HG03159 (cell line): ENCODE measurements at regions not wholly inside any gene's neighbourhood (a gene's known extent, or its start where the extent isn't known, plus 50 kb on each side); places are given as distances from the start of the nearest gene placed in this dataset.

Experiments
- ATAC-seq: cut with Tn5 transposase; IDR thresholded peaks from one replicate; pipeline ENCODE4 v1.9.1; 2021; ENCODE audit warnings: mild to moderate bottlenecking, moderate library complexity; ENCODE audit not compliant: unreplicated experiment

DNA sequence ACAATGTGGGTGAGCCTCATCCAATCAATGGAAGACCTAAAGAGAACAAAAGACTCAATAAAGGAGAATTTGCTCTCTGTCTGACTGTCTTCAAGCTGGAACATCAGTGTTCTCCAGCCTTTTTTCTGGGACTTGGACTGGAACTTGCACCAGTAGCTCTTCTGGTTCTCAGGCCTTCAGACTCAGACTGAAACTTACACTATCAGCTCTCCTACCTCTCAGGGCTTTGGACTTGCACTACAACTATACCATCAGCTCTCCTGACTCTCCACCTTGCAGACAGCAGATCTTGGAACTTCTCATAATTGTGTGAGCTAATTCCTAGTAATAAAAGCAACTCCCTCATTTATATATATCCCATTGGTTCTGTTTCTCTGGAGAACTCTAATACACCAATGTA lies 185.9 kb downstream of the SMIM20 start:
- no peak for ATAC-seq

DNA sequence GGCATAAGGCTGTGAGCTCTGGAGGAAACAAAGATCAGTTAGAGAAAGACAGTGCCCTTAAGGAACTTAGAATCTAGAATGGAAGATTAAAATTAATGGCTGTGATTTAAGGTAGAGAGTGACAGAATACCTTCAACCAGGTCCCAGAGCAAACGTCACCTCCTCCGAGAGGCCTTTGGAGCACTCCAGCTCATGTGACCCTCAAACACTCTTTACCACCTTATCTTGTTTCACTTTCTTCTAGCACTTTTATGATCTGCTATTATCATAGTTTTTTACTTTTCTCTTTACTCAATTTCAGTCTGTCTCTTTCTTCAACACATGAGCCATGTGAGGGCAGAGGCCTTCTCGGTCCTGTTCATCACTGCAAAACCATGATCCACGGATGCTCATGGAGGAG lies 187.0 kb downstream of the SMIM20 start:
- ATAC-seq = no peak

DNA sequence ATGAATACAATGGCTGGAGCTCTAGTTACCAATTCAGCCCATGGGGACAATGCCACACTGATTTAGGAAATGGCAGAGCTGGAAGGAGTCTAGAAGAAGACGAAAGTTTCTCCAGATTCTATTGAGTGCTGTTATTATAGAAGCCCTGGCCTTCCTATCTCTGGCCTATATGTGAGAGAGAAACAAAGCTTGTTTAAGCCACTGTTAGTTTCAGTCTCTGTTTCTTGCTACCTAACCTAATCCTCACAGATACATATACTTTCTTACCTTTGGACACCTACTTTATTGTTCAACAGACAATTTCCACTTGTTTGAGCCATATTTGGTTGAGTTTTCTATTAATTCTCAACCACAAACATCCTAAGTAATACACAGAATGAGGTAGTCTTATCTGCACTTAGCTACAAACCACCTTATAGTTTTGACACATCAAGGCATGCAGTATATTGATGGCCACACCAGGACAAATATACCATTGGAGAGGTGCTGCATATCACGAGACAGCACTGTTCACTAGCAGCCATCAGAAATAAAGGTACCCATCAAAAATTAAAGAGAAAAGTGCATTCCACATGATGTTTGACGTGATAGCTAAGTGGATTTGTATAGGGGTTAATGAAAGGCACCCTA lies 190.2 kb downstream of the SMIM20 start:
- no peak for ATAC-seq

DNA sequence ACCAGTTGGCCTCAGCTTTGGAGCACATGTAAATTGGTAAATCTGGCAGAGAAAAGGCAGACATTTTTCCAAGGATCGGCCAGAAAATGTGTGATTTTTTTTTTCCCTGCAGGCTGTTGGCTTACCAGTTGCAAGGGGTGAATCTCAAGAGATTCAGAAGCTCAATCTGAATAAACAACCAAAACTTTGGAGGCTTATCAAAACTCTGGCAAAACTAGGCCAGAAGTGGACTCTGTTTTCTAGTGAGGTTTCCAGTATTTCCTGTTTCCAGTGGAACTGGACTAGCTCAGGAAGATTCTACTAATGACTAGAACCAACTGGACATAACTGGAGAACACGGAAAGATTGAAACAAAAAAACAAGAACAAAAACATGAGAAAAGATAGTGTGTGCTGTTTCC lies 191.3 kb downstream of the SMIM20 start:
- ATAC-seq = no peak

DNA sequence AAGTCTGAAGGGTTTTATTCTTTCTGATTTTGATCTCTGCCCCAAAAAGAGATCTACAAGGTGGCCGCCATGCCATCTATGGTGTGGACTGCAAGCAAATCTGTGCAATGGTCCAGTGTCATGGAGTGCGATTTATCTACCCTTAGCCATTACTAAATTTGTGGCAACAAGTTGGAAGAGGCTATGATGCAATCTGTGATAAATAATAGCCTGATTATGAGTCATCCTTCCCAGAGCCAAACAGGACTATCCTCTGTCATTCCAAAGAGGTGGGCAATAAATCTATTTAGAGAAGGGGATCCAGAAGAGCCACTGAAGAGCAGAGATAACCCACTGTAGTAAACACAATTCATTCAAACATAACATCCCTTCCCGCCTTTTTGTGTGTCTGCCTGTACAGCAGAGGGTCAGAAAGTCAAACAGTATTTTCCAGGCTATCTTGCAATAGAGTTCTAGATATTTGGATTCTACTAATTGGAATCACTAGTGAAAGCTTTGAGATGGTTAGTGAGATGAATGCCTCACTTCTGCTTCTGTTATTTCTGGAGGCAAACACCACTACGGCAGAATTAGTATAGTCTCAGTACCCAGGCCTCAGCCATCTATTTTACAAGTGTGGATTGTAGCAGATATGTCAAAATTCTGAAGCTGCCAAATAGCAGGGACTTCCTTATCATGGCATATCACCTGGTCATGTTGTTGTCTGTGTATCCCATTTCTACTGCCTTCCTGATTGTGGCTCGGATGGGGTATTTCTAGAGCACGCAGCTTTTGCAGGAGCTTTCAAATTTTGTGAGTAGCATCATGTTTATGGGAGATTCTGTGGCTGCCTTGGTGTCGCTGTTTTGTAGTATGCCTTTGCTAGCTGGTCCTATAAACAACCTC lies 192.0 kb downstream of the SMIM20 start:
- ATAC-seq = no peak

DNA sequence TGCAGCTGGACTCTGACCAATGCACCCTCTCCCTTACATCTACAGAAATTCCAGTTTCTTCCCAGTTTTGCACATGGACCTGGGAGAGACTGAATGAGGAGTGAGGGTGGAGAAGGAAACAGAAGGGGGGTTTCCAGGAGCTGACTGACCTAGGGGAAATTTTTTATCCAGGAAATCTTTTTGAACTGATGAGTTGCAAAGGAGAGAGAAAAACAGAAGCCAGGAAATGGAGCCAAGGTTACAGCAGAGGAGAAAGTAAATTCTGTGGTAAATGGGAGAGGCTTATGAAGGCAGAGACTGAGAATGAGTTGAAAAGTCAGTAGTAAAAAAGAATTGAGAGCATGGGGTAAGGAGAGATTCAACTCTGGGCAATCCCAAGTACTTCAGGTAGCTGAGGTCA lies 192.8 kb downstream of the SMIM20 start:
- ATAC-seq = no peak

DNA sequence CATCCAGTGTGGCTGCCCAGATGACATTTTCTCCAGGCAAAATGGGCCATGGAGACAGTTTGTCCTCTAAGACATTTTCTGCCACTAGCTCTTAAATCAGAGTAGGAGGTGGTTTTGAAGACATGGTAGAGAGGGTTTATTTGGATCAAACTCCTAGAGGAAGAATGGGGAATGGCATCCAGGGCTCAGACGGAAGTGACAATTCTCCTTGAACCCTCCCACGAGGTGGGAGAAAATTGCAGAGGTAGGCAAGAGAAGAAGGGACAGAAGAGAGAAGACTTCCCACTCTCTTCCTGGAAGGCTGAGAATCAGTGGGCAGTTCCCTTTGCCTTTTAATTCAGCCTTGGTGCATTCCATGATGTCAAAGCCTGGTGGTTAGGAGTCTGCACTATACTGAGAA lies 194.0 kb downstream of the SMIM20 start:
- no peak for ATAC-seq

DNA sequence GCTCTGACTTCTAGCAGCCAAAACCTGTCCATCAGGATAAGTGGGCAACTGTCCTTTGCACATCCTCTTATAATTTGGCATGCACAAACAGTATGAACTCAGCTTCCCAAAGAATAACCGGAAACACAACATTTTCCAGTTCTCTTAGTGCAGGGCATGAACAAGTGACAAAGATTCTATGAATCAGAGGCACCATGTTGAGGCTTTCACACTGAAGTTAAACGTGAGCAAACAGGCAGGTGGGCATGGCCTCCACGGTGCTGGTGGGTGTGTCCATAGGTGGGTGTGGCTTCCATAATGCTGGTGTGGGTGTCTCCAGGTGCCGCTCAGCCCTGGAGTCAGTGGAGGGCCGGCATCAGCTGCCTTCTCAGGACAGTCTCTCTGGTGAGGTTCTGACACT lies 196.5 kb downstream of the SMIM20 start:
- no peak for ATAC-seq

DNA sequence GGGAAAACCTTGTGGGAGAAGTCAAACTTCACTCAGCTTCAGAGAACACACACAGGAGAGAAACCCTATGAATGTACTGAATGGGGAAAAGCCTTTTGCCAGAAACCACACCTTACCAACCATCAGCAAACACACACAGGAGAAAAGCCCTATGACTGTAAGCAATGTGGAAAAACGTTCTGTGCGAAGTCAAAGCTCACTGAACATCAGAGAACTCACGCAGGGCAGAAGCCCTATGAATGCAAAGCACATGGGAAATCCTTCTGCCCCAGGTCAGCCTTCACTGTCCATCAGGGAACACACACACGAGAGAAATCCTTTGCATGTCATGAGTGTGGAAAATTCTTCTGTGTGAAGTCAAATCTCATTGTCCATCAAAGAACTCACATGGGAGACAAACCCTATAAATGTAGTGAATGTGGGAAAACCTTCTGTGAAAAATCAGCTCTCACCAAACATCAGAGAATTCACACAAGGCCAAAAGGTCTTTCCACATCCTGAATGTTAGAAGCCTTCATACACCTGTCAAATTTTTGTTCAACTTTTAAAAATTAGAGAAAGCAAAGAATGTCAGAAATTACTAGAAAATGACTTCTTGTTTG lies 199.4 kb downstream of the SMIM20 start:
- ATAC-seq = no peak

DNA sequence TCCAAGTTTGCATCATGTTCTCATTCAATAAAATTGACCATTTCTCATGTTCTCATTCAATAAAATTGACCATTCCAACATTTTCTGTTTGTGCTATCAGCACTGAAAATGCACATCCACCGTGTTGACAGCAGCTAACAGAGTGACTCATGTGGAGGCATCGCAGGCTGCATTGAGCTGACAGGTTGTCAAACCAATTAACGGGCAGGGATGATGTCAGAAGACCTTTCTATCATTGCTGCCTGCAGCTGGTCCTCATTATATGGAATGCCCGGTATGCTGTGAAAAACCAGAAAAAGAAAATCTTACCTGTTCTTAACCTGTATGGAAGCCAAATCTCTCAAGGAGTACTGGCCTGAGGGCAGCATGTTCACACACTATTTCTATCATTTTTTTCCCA lies 202.0 kb downstream of the SMIM20 start:
- ATAC-seq = no peak

DNA sequence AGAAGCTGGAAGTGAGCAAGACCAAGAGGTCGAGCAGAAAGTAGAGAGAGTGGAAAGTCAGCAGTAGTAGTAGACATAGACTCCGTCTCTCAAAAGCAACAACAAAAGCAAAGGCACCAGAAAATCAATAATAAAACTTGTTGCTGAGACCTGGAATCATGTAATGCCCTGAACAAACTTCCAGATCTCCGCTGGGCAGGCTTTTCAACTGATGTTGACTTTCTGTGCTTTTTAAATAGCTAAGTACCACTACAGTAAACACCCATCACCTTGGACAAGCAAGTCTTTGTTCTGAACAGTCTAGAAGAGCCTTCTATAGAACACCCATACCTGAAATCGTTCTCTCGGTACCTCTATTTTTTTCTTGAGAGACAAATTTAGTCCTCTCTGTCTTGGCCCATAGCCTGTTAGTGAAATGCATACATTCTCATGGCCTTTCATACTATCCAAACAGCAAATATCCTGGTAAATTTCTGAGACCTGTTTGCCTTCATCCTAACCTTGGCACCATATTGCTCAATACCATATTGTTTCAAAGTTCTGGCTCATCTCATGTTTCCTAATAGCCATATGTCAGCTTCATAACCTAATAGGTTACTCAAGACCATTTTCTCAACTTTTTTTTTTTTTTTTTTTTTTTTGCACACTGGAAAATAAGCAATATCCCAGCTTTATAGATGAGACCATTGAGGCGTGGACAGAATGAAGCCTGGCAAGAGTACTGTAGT lies 200.6 kb upstream of the RBPJ start:
- ATAC-seq = no peak

DNA sequence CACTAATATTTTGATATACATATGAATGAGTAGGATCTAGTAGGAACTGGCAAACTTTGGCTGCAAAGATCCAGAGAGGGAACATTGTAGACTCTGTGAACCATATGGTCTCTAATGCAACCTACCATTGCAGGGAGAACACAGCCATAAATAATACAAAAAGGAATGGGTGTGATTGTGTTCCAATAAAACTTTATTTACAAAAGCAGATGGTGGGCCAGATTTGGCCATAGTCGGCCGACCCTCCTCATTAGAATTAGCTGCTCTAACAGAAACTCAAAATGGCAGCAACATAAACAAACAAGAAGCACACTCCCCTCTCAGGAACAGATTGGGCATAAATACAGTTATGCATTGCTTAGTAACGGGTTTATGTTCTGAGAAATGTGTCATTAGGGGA lies 198.1 kb upstream of the RBPJ start:
- ATAC-seq = no peak

DNA sequence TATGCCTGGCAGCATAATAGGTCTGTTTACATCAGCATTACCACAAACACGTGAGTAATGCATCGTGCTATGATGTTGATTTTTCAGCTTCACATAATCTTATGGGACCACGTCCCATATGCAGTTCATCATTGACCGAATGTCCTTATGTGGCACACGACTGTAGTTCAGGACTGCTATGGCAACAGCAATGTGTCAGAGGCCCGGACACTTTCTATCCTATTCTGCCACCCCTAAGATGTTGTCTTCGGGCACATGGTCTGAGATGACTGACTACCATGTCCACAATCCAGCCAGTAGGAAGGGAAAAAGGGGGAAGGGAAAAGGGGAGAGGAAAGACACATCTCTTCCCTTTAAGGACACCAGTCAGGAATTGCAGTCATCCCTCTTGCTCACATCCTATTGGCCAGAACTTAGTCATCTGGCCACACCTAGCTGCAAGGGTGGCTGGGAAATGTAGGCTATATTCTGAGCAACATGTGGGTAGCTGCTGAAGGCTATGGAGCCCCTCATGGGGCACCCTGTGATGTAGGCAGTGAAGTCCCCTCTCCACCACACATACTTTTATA lies 196.0 kb upstream of the RBPJ start:
- no peak for ATAC-seq

DNA sequence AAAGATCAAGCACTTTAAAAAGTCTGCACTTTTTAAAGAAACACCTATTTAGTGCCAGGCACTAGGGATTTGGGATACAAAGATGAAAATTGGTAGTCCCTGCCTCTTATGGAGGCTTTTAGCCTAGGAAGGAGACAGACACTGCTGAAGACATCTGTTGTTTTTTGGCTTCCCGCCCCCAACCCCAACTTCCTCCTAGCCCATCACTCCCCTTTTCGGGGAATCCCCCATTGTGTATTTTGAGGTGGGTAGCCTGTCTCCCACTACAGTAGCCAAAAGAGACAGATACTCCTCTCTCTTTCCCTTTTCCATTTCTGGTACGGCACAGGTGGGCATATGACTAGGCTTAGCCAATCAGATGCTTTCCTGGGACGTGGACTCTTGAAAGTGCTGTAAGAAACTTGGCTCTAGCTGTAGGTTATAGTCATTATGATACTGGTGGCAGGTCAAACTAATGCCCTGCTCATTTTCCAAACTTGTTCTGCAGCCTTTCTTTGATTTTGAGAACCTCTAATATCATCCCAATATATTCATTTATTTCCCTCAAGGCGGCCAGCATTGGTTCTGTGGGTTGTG lies 194.6 kb upstream of the RBPJ start:
- peak; percentile 73 for ATAC-seq

DNA sequence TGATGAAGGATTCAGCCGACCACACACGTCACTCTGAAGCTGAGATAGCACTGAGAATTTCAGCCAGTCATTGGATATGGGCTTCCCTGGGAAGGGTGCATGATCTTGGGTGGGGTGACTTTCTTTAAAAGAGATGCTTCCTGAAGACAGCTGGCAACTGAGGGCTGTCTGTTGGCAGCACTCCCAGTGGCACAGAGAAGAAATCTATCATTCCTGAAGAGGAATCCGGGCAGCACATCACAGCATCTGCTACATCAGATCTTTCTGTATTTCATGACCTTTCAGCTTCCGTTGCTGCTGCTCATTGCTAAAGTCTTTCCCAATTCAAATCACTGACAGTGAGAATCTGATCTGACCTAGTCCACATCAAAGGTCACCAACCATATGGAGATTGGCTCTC lies 193.8 kb upstream of the RBPJ start:
- ATAC-seq = no peak

DNA sequence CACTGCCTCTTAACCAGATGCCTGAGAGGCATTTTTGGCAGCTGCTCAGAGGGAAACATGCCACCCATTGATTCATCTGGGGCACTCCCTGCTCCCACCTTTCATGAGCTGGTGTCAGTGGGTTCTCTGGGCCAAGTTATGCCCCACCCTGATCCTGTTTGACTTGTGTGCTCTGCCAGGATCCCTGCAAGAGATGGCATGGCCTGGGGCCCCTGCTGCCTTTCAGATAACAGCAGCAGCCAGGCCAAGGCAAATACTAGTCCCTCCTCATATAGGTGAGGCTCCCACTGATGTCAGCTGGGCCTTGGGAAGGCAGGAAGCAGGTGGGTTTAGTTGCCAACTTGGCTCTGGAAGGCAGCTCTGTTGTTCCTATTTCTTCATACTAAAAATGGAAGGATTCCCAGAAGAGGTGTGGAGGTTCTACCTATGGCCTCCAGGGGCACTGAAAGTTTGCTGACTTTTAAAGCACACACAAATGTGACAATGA lies 192.9 kb upstream of the RBPJ start:
- ATAC-seq = no peak

DNA sequence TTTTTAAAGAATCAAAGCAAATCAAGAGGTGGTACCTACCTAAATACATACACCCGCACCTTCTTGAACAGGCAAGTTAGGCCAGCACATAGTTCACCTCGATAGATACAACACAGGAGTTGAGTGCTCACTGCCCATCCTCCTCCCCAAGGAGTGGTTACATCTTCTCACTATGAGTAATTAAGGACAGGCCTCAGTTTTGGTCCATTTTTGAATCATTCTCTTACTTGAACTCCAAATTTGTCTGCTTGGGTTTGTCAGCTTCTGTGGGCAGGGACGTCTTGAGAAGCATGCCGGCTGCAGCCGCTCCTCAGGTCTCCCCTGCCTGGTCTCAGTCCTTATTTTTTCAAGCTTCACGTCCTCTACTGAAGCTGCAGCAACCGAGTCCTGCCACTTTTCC lies 190.6 kb upstream of the RBPJ start:
- peak; percentile 64 for ATAC-seq

DNA sequence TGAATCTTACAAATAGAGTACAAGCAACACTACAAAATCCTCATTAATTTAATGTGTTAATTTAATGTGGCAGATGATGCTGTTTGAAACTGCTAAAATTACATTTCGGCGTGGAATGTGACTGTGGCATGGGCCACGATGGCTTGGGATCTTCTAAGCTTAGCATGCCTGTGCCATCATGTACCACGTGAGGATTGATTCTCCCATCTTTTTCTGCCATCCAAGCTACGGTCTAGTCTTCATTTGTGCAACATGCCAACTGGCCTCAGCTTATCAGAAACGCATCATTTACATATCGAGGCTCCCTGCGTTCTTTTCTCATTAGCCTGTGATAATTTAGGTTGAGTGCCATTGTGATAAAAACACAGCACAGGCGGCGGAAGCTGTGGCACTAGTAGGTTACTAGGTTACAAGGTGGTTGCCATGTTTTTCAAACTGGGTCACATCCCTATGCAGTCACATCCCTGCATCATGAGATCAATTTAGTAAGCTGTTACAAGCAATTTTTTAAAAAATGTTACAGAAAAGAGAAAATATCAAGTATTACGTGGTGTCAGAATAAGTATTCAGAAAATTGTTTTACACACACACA lies 189.9 kb upstream of the RBPJ start:
- no peak for ATAC-seq

DNA sequence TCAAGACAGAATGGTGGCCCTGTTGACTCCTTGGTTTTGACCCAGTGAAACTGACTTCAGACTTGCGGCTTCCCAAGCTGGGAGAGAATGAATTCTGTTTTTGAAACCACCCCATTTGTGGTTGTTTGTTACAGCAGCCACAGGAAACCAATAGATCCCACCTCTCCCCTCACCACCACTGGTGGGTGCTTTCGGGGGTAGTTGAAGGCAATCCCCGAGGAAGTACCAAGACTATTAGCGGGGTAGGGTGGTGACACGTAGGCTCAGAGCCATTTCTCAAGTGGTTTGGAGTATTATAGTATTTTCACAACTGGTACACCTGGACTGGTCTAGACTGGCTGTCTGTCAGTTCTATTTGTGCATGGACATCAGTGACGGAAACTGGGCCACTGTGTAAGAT lies 189.1 kb upstream of the RBPJ start:
- no peak for ATAC-seq

DNA sequence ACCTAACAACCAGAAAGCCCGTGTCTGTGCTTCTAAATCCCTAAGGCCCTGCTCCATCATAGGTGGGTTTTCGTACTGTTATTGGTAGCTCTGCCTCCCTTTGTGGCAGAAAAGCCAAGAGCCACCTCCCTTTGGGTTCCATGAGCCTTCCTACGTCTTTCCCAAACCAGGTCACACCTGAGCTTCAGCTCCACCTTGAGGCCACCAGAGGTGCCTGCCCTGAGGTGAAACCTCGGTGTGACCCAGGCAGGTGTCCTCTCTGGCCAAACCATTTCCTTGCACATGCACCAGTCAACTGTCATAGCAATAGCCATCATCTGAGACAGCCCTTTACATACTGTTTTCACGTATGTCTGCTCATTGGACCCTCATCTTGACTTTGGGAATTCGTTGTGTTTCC lies 188.0 kb upstream of the RBPJ start:
- ATAC-seq = no peak
